HCT116 (cell line): ENCODE measurements at regions not wholly inside any gene's neighbourhood (a gene's known extent, or its start where the extent isn't known, plus 50 kb on each side); places are given as distances from the start of the nearest gene placed in this dataset.

Experiments
- EZH2 ChIP-seq: fragments of 200-600 bp; sonication (generic); IDR thresholded peaks from 2 replicates; pipeline ENCODE4 v1.6.1; 2017; ENCODE audit warnings: antibody characterized with exemption, mixed run types
- EZH2phosphoT487 ChIP-seq: fragments of 200-600 bp; IDR thresholded peaks from 2 replicates; pipeline ENCODE4 v1.6.1; 2018; ENCODE audit warnings: antibody characterized with exemption, borderline replicate concordance
- JUND ChIP-seq: IDR thresholded peaks from 2 replicates; pipeline ENCODE4 v1.6.1; 2012
- POLR2A ChIP-seq: IDR thresholded peaks from 2 replicates; pipeline ENCODE4 v1.7.0; 2011; ENCODE audit warnings: borderline replicate concordance; ENCODE audit not compliant: insufficient read depth, insufficient read length; ENCODE audit errors: extremely low read depth
- SIN3A ChIP-seq: IDR thresholded peaks from 2 replicates; pipeline ENCODE4 v1.6.1; 2012; ENCODE audit warnings: low read depth
- SP1 ChIP-seq: IDR thresholded peaks from 2 replicates; pipeline ENCODE4 v1.6.1; 2012; ENCODE audit warnings: low read depth
- TF ChIP-seq, protein P1 (sequence below), 3 experiments: fragments of 200-600 bp in 1 of 3; sonication (generic) in 1 of 3; IDR thresholded peaks in 2 of 3; conservative IDR thresholded peaks in 1 of 3; 2 replicates each; pipeline ENCODE4 v1.5.1; 2012 to 2017; ENCODE audit warnings: low read depth in 2 of 3, low read length in 2 of 3, antibody characterized with exemption in 1 of 3, borderline replicate concordance in 1 of 3, control low read depth in 1 of 3, mild to moderate bottlenecking in 1 of 3, mixed read lengths in 1 of 3, mixed run types in 1 of 3, moderate library complexity in 1 of 3; ENCODE audit not compliant: insufficient read depth in 1 of 3

DNA sequence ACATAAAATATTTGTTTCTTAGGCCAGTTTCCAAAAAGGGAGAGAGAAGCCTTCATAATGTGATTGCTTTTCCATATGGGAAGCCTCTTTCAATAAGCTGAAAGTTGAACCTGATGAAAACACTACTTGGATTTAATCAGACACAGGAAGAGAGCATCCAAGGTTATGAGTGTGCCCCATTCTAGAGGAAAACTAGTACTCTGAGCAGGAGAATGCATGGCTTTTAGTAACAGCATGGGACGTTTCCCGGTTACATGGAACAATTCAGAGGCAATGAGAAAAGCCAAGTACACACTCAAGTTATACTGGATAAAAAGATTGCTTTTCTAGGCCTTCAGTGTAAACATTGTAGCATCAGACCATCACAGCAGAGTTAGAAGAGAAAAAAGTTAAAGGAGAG is 315.8 kb downstream of the ZNF516 start:
- TF ChIP-seq EZH2 (no peak), SP1 (no peak), EZH2phosphoT487 (no peak), POLR2A (no peak), JUND (no peak), SIN3A (no peak)
- TF ChIP-seq, protein P1, sequence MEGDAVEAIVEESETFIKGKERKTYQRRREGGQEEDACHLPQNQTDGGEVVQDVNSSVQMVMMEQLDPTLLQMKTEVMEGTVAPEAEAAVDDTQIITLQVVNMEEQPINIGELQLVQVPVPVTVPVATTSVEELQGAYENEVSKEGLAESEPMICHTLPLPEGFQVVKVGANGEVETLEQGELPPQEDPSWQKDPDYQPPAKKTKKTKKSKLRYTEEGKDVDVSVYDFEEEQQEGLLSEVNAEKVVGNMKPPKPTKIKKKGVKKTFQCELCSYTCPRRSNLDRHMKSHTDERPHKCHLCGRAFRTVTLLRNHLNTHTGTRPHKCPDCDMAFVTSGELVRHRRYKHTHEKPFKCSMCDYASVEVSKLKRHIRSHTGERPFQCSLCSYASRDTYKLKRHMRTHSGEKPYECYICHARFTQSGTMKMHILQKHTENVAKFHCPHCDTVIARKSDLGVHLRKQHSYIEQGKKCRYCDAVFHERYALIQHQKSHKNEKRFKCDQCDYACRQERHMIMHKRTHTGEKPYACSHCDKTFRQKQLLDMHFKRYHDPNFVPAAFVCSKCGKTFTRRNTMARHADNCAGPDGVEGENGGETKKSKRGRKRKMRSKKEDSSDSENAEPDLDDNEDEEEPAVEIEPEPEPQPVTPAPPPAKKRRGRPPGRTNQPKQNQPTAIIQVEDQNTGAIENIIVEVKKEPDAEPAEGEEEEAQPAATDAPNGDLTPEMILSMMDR (IDR thresholded peaks at IDR 0.05 in 2 of 3, conservative IDR thresholded peaks at IDR 0.05 in 1 of 3; ENCODE audit: borderline replicate concordance in 1 of 3, insufficient read depth in 1 of 3, low read depth in 2 of 3, low read length in 2 of 3): no peak
